Testis (tissue), 2 donors: ENCODE measurements at regions not wholly inside any gene's neighbourhood (a gene's known extent, or its start where the extent isn't known, plus 50 kb on each side); places are given as distances from the start of the nearest gene placed in this dataset.

Source experiments
- CTCF ChIP-seq, 3 experiments: fragments of 450-650 bp in 2 of 3; fragments of 200-600 bp in 1 of 3; sonication (generic) in 1 of 3; IDR thresholded peaks; one replicate each; pipeline ENCODE4 v1.5.1; 2016 to 2019; ENCODE audit warnings: antibody characterized with exemption in 3 of 3, mild to moderate bottlenecking in 2 of 3, moderate library complexity in 1 of 3
- POLR2A ChIP-seq: fragments of 450-650 bp; IDR thresholded peaks from one replicate; pipeline ENCODE4 v1.6.1; 2017; ENCODE audit warnings: antibody characterized with exemption, mild to moderate bottlenecking, moderate library complexity

- TF ChIP-seq CTCF (IDR thresholded peaks at IDR 0.05) = no peak
- no peak for TF ChIP-seq POLR2A
Measured at GRCh38 chr4:67236788-67237187, 308.5 kb downstream of the CENPC start.
